IMR-90 (cell line): ENCODE measurements at regions not wholly inside any gene's neighbourhood (a gene's known extent, or its start where the extent isn't known, plus 50 kb on each side); places are given as distances from the start of the nearest gene placed in this dataset.

Source experiments
- ATAC-seq: fragments of 200-7000 bp; cut with Tn5 transposase; 2 replicates; pipeline ENCODE4 v1.9.1; 2020; ENCODE audit warnings: low read depth, mild to moderate bottlenecking, moderate library complexity
- BruUV-seq: library from RNA; stranded (reverse); fragments of 400-500 nt; replicated peaks from 2 replicates; lab custom pipeline; 2021; lab: Mats Ljungman, UMichigan
- CTCF ChIA-PET: fragments of 300-600 bp; formaldehyde crosslinking; extraction: SDS; loops from one replicate; lab custom pipeline; 2021; ENCODE audit warnings: antibody characterized with exemption; lab: Yijun Ruan, JAX
- POLR2A ChIA-PET: fragments of 300-600 bp; sonication (Branson Sonifier 250); formaldehyde crosslinking; loops from one replicate; lab custom pipeline; 2022; ENCODE audit warnings: antibody characterized with exemption; ENCODE audit not compliant: unreplicated experiment; lab: Charles Lee
- DNase-seq: peaks from one replicate; pipeline ENCODE4 v3.0.0; 2013
- H2AFZ ChIP-seq: replicated peaks from 2 replicates; pipeline ENCODE3; 2013; ENCODE audit warnings: low read length, mild to moderate bottlenecking; ENCODE audit not compliant: poor library complexity
- H2AK5ac ChIP-seq: 2 replicates; pipeline ENCODE4 v1.6.1; 2013; ENCODE audit warnings: low read depth, low read length, inconsistent platforms
- H2AK9ac ChIP-seq: replicated peaks from 2 replicates; pipeline ENCODE3; 2013; ENCODE audit warnings: mild to moderate bottlenecking, low read depth, low read length, moderate library complexity; ENCODE audit not compliant: poor library complexity
- H2BK120ac ChIP-seq: 2 replicates; pipeline ENCODE4 v1.6.1; 2013; ENCODE audit warnings: low read depth, low read length, inconsistent platforms
- H2BK15ac ChIP-seq: 3 replicates; pipeline ENCODE4 v1.6.1; 2013; ENCODE audit warnings: low read depth, low read length, inconsistent platforms
- H2BK20ac ChIP-seq: 2 replicates; pipeline ENCODE4 v1.6.1; 2013; ENCODE audit warnings: low read depth, mild to moderate bottlenecking, inconsistent platforms, low read length, moderate library complexity
- H2BK5ac ChIP-seq: 2 replicates; pipeline ENCODE4 v1.6.1; 2013; ENCODE audit warnings: mild to moderate bottlenecking, low read depth, low read length, inconsistent platforms; ENCODE audit not compliant: poor library complexity, severe bottlenecking
- H3K14ac ChIP-seq: replicated peaks from 2 replicates; pipeline ENCODE4 v1.6.1; 2013; ENCODE audit warnings: low read depth, low read length, inconsistent platforms
- H3K18ac ChIP-seq: 2 replicates; pipeline ENCODE4 v1.6.1; 2013; ENCODE audit warnings: low read depth, low read length, control low read depth
- H3K23ac ChIP-seq: 2 replicates; pipeline ENCODE4 v1.6.1; 2013; ENCODE audit warnings: low read depth, low read length, inconsistent platforms
- H3K27ac ChIP-seq: 2 replicates; pipeline ENCODE4 v1.5.1; 2013; ENCODE audit warnings: mild to moderate bottlenecking, control low read depth, low read length; ENCODE audit not compliant: insufficient read depth
- H3K27me3 ChIP-seq: 2 replicates; pipeline ENCODE4 v1.6.1; 2013; ENCODE audit warnings: low read length; ENCODE audit not compliant: control insufficient read depth, insufficient read depth
- H3K36me3 ChIP-seq: 2 replicates; pipeline ENCODE4 v1.6.1; 2013; ENCODE audit warnings: low read length, mixed read lengths; ENCODE audit not compliant: control insufficient read depth, insufficient read depth
- H3K4ac ChIP-seq: 2 replicates; pipeline ENCODE4 v1.6.1; 2013; ENCODE audit warnings: low read depth, low read length, inconsistent platforms
- H3K4me1 ChIP-seq: 2 replicates; pipeline ENCODE4 v1.6.1; 2013; ENCODE audit warnings: low read length, mixed read lengths; ENCODE audit not compliant: control insufficient read depth, insufficient read depth
- H3K4me2 ChIP-seq: 2 replicates; pipeline ENCODE4 v1.6.1; 2013; ENCODE audit warnings: low read depth, mild to moderate bottlenecking, control low read depth, low read length, moderate library complexity
- H3K4me3 ChIP-seq: 2 replicates; pipeline ENCODE4 v1.5.1; 2013; ENCODE audit warnings: low read depth, mild to moderate bottlenecking, control low read depth, low read length, moderate library complexity; ENCODE audit not compliant: insufficient read depth
- H3K56ac ChIP-seq: 2 replicates; pipeline ENCODE4 v1.6.1; 2013; ENCODE audit warnings: low read length, inconsistent platforms; ENCODE audit not compliant: insufficient read depth; ENCODE audit errors: extremely low read depth
- H3K79me1 ChIP-seq, 2 experiments: 2 replicates each; pipeline ENCODE4 v1.6.1; 2013; ENCODE audit warnings: low read length in 2 of 2, inconsistent platforms in 1 of 2, low read depth in 1 of 2
- H3K9ac ChIP-seq: 2 replicates; pipeline ENCODE4 v1.6.1; 2013; ENCODE audit warnings: low read depth, low read length, control low read depth
- H3K9me1 ChIP-seq: 2 replicates; pipeline ENCODE4 v1.6.1; 2013; ENCODE audit warnings: low read length, inconsistent platforms; ENCODE audit not compliant: insufficient read depth
- H3K9me3 ChIP-seq: 2 replicates; pipeline ENCODE4 v1.6.1; 2013; ENCODE audit warnings: low read length; ENCODE audit not compliant: control insufficient read depth, insufficient read depth
- H4K20me1 ChIP-seq: 2 replicates; pipeline ENCODE4 v1.6.1; 2013; ENCODE audit warnings: low read length, inconsistent platforms; ENCODE audit not compliant: insufficient read depth
- H4K5ac ChIP-seq: 2 replicates; pipeline ENCODE4 v1.6.1; 2013; ENCODE audit warnings: mild to moderate bottlenecking, low read depth, low read length, control low read depth
- H4K8ac ChIP-seq, 2 experiments: 2 replicates each; pipeline ENCODE4 v1.6.1; 2013; ENCODE audit warnings: low read depth in 2 of 2, low read length in 2 of 2, control low read depth in 1 of 2, inconsistent platforms in 1 of 2
- H4K91ac ChIP-seq: 2 replicates; pipeline ENCODE4 v1.6.1; 2013; ENCODE audit warnings: low read depth, low read length, inconsistent platforms; ENCODE audit not compliant: insufficient read depth
- CEBPB ChIP-seq: IDR thresholded peaks from 2 replicates; pipeline ENCODE4 v1.6.1; 2012; ENCODE audit warnings: low read depth, low read length, improper control_type of control experiment
- CHD1 ChIP-seq: IDR thresholded peaks from 2 replicates; pipeline ENCODE4 v1.6.1; 2012; ENCODE audit warnings: low read depth, low read length, improper control_type of control experiment
- MAFK ChIP-seq: IDR thresholded peaks from 2 replicates; pipeline ENCODE4 v1.6.1; 2012; ENCODE audit warnings: low read depth, low read length, improper control_type of control experiment
- RAD21 ChIP-seq: IDR thresholded peaks from 2 replicates; pipeline ENCODE4 v1.6.1; 2012; ENCODE audit warnings: low read length, improper control_type of control experiment
- RFX5 ChIP-seq: IDR thresholded peaks from 2 replicates; pipeline ENCODE4 v1.8.0; 2012; ENCODE audit warnings: low read depth, mild to moderate bottlenecking, low read length, moderate library complexity
- SMC3 ChIP-seq: fragments of 150-350 bp; IDR thresholded peaks from 2 replicates; pipeline ENCODE4 v1.6.1; 2016; ENCODE audit warnings: low read depth, mild to moderate bottlenecking, antibody characterized with exemption, low read length, moderate library complexity
- WGBS, 2 experiments: methylation state at CpG; one replicate each; pipeline versions ENCODE4 v1.1.5 to v1.1.7; 2013; ENCODE audit warnings: missing lambda C conversion rate in 2 of 2; ENCODE audit not compliant: insufficient read length in 1 of 2; ENCODE audit errors: extremely low coverage in 2 of 2; 5-methylcytosine and 5-hydroxymethylcytosine counted together
- dilution Hi-C: fragments of 300-500 bp; cut with HindIII; formaldehyde crosslinking; loops from one replicate; pipeline ENCODE4 v1.14.3; 2018; ENCODE audit warnings: low sequenced_read_pairs; ENCODE audit not compliant: unreplicated experiment
- in situ Hi-C: fragments of 300-500 bp; cut with MboI; formaldehyde crosslinking; loops from 3 replicates; pipeline ENCODE4 v1.14.3; 2019; ENCODE audit warnings: low sequenced_read_pairs, inconsistent platforms, mixed read lengths
- intact Hi-C: fragments of 100-400 bp; cut with micrococcal nuclease; formaldehyde crosslinking; loops from 2 replicates; pipeline ENCODE4 v1.10.0; 2022
- TF ChIP-seq, protein P1 (sequence below): conservative IDR thresholded peaks from 2 replicates; pipeline ENCODE4 v1.5.1; 2012; ENCODE audit warnings: mild to moderate bottlenecking, low read depth, low read length, improper control_type of control experiment

DNA sequence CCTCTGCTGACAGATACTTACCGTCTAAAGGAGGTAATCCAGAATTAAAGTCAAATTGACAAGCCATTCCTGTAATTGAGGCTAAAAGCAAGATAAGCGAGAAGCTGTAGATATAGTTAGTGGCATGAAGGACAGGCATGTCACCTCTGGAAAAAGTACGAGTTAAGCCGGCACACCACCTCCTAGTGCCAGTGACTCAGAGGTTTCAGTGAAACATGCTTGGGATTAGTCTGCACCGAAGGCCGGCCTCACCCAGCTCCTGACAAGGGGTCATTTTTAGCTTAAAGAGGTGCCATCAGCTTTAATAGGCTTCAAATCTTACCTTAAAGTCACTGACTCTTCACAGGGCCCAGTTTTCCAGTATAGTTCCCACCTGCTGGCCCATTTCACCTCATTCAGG is 838.0 kb downstream of the UQCRFS1 start:
- no peak overlapping the region for H3K9ac ChIP-seq
- TF ChIP-seq CEBPB: no peak
- no peak for TF ChIP-seq RFX5
- TF ChIP-seq, protein P1, sequence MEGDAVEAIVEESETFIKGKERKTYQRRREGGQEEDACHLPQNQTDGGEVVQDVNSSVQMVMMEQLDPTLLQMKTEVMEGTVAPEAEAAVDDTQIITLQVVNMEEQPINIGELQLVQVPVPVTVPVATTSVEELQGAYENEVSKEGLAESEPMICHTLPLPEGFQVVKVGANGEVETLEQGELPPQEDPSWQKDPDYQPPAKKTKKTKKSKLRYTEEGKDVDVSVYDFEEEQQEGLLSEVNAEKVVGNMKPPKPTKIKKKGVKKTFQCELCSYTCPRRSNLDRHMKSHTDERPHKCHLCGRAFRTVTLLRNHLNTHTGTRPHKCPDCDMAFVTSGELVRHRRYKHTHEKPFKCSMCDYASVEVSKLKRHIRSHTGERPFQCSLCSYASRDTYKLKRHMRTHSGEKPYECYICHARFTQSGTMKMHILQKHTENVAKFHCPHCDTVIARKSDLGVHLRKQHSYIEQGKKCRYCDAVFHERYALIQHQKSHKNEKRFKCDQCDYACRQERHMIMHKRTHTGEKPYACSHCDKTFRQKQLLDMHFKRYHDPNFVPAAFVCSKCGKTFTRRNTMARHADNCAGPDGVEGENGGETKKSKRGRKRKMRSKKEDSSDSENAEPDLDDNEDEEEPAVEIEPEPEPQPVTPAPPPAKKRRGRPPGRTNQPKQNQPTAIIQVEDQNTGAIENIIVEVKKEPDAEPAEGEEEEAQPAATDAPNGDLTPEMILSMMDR: no peak
- no peak for TF ChIP-seq RAD21
- TF ChIP-seq MAFK: no peak
- no peak for TF ChIP-seq SMC3
- TF ChIP-seq CHD1: no peak
- H4K20me1 ChIP-seq: no peaks in the 10 kb centered on the region
- no peak overlapping the region for H3K4ac ChIP-seq
- no peak overlapping the region for H3K23ac ChIP-seq
- H3K27ac ChIP-seq: no peak overlapping the region
- H3K9me1 ChIP-seq: no peaks in the 10 kb centered on the region
- H3K18ac ChIP-seq: no peak overlapping the region
- no peak overlapping the region for H4K8ac ChIP-seq
- no peak overlapping the region for H2BK15ac ChIP-seq
- ChIA-PET CTCF (no interaction called here), POLR2A (no interaction called here)
- no peak overlapping the region for H2AK5ac ChIP-seq
- H3K4me3 ChIP-seq: no peak overlapping the region
- H2BK120ac ChIP-seq: no peak overlapping the region
- H4K5ac ChIP-seq: no peak overlapping the region
- dilution Hi-C loops: no loop called here
- no TSS peak for BruUV-seq
- H3K14ac ChIP-seq: no peak overlapping the region
- no peak overlapping the region for H3K56ac ChIP-seq
- no peak overlapping the region for H2AFZ ChIP-seq
- no peaks in the 10 kb centered on the region for H3K79me1 ChIP-seq
- no peaks in the 10 kb centered on the region for H3K4me1 ChIP-seq
- H3K4me2 ChIP-seq: no peak overlapping the region
- 40% methylated on average over 5 of the region's 6 CpGs; no CpG with 5 or more reads in 1 of the 2 experiments for WGBS, 2 experiments
- no peaks in the 10 kb centered on the region for H3K27me3 ChIP-seq
- no peaks in the 10 kb centered on the region for H3K36me3 ChIP-seq
- H2AK9ac ChIP-seq: no peak overlapping the region
- ATAC-seq (no peak), DNase-seq (no peak)
- intact Hi-C loops: no loop called here
- H3K9me3 ChIP-seq: peaks cover 12% of the 10 kb centered on the region
- no peak overlapping the region for H2BK20ac ChIP-seq
- no peak overlapping the region for H2BK5ac ChIP-seq
- in situ Hi-C loops: no loop called here
- no peak overlapping the region for H4K91ac ChIP-seq
